ENCODE measurements at regions not wholly inside any gene's neighbourhood (a gene's known extent, or its start where the extent isn't known, plus 50 kb on each side); places are given as distances from the start of the nearest gene placed in this dataset.

GRCh38 chr6:20332441-20333006 is 69.2 kb upstream of the E2F3 start:
- Histone ChIP-seq H3K4me2 (ENCODE audit: unreplicated experiment) (no peak overlapping the region), H4K20me1 (ENCODE audit: insufficient read depth) (no peaks in the 10 kb centered on the region), H3K27ac (no peak overlapping the region), H3K27me3 (replicated peaks; ENCODE audit: insufficient read depth) (no peaks in the 10 kb centered on the region; the same call in 1 of the 2 replicates), H3F3A (ENCODE audit: insufficient read depth) (no peaks in the 10 kb centered on the region), H3K9ac (no peak overlapping the region), H3K36me3 (ENCODE audit: low read depth) (no peaks in the 10 kb centered on the region), H3K4me3 (no peak overlapping the region), H3K9me2 (ENCODE audit: insufficient read depth) (no peaks in the 10 kb centered on the region), H3K9me3 (ENCODE audit: low read depth) (no peaks in the 10 kb centered on the region), H3K79me2 (ENCODE audit: insufficient read depth) (no peaks in the 10 kb centered on the region), H2AFZ (no peak overlapping the region), H3K4me1 (ENCODE audit: insufficient read depth) (no peaks in the 10 kb centered on the region)
- WGBS, 2 experiments (ENCODE audit: low coverage in 1 of 2, low lambda C conversion rate in 2 of 2, missing lambda C conversion rate in 2 of 2) = 36 to 40% methylated on average over 1 of the region's 1 CpG
- no peak for TF ChIP-seq EZH2 (IDR thresholded peaks at IDR 0.05; ENCODE audit: insufficient read depth, poor library complexity, severe bottlenecking)
- TF ChIP-seq EZH2phosphoT487 (IDR thresholded peaks at IDR 0.05; ENCODE audit: insufficient read depth, low read depth) = no peak
- in situ Hi-C loops (cut with MboI) = no loop called here
- no peak for DNase-seq

GRCh38 chr6:20333721-20334269 is 67.9 kb upstream of the E2F3 start:
- no peaks in the 10 kb centered on the region for H3K9me2 ChIP-seq (ENCODE audit: insufficient read depth)
- no peaks in the 10 kb centered on the region for H4K20me1 ChIP-seq (ENCODE audit: insufficient read depth)
- in situ Hi-C loops (cut with MboI) = no loop called here
- TF ChIP-seq EZH2phosphoT487 (IDR thresholded peaks at IDR 0.05; ENCODE audit: insufficient read depth, low read depth) = no peak
- TF ChIP-seq EZH2 (IDR thresholded peaks at IDR 0.05; ENCODE audit: insufficient read depth, poor library complexity, severe bottlenecking) = no peak
- no peak for DNase-seq
- H3K4me3 ChIP-seq = no peak overlapping the region
- H3K9me3 ChIP-seq (ENCODE audit: low read depth) = no peaks in the 10 kb centered on the region
- H3K9ac ChIP-seq = no peak overlapping the region
- H2AFZ ChIP-seq = no peak overlapping the region
- no peaks in the 10 kb centered on the region for H3K79me2 ChIP-seq (ENCODE audit: insufficient read depth)
- no peaks in the 10 kb centered on the region for H3F3A ChIP-seq (ENCODE audit: insufficient read depth)
- no peaks in the 10 kb centered on the region for H3K36me3 ChIP-seq (ENCODE audit: low read depth)
- no peak overlapping the region for H3K27ac ChIP-seq
- no peaks in the 10 kb centered on the region; the same call in 1 of the 2 replicates for H3K27me3 ChIP-seq (replicated peaks; ENCODE audit: insufficient read depth)
- 62 to 64% methylated on average over 9 of the region's 9 CpGs for WGBS, 2 experiments (ENCODE audit: low coverage in 1 of 2, low lambda C conversion rate in 2 of 2, missing lambda C conversion rate in 2 of 2)
- H3K4me2 ChIP-seq (ENCODE audit: unreplicated experiment) = no peak overlapping the region
- H3K4me1 ChIP-seq (ENCODE audit: insufficient read depth) = no peaks in the 10 kb centered on the region

GRCh38 chr6:20334334-20334733 is 67.3 kb upstream of the E2F3 start:
- H3K9me2 ChIP-seq (ENCODE audit: insufficient read depth) = no peaks in the 10 kb centered on the region
- no peak for DNase-seq
- H3K4me1 ChIP-seq (ENCODE audit: insufficient read depth) = no peaks in the 10 kb centered on the region
- H3K4me2 ChIP-seq (ENCODE audit: unreplicated experiment) = no peak overlapping the region
- H3K9ac ChIP-seq = no peak overlapping the region
- H3K9me3 ChIP-seq (ENCODE audit: low read depth) = no peaks in the 10 kb centered on the region
- H3K36me3 ChIP-seq (ENCODE audit: low read depth) = no peaks in the 10 kb centered on the region
- TF ChIP-seq EZH2 (IDR thresholded peaks at IDR 0.05; ENCODE audit: insufficient read depth, poor library complexity, severe bottlenecking) = no peak
- TF ChIP-seq EZH2phosphoT487 (IDR thresholded peaks at IDR 0.05; ENCODE audit: insufficient read depth, low read depth) = no peak
- in situ Hi-C loops (cut with MboI) = no loop called here
- no peaks in the 10 kb centered on the region for H3F3A ChIP-seq (ENCODE audit: insufficient read depth)
- no peak overlapping the region for H3K27ac ChIP-seq
- H3K79me2 ChIP-seq (ENCODE audit: insufficient read depth) = no peaks in the 10 kb centered on the region
- H2AFZ ChIP-seq = no peak overlapping the region
- H3K27me3 ChIP-seq (replicated peaks; ENCODE audit: insufficient read depth) = no peaks in the 10 kb centered on the region; the same call in 1 of the 2 replicates
- no peaks in the 10 kb centered on the region for H4K20me1 ChIP-seq (ENCODE audit: insufficient read depth)
- H3K4me3 ChIP-seq = no peak overlapping the region
- 63 to 65% methylated on average over 8 of the region's 8 CpGs for WGBS, 2 experiments (ENCODE audit: low coverage in 1 of 2, low lambda C conversion rate in 2 of 2, missing lambda C conversion rate in 2 of 2)

GRCh38 chr6:20334962-20335361 is 66.7 kb upstream of the E2F3 start:
- WGBS, 2 experiments (ENCODE audit: low coverage in 1 of 2, low lambda C conversion rate in 2 of 2, missing lambda C conversion rate in 2 of 2) = 25 to 53% methylated on average over 1 of the region's 1 CpG
- TF ChIP-seq EZH2 (IDR thresholded peaks at IDR 0.05; ENCODE audit: insufficient read depth, poor library complexity, severe bottlenecking) (no peak), EZH2phosphoT487 (IDR thresholded peaks at IDR 0.05; ENCODE audit: insufficient read depth, low read depth) (no peak)

More at GRCh38 chr6:20334962-20335361, 66.7 kb upstream of the E2F3 start:
- H3K79me2 ChIP-seq (ENCODE audit: insufficient read depth) = no peaks in the 10 kb centered on the region
- no peaks in the 10 kb centered on the region for H3K36me3 ChIP-seq (ENCODE audit: low read depth)
- no peak for DNase-seq
- H3K4me3 ChIP-seq = no peak overlapping the region
- H3K9me2 ChIP-seq (ENCODE audit: insufficient read depth) = no peaks in the 10 kb centered on the region
- no peak overlapping the region for H2AFZ ChIP-seq
- no peak overlapping the region for H3K9ac ChIP-seq
- H3K27ac ChIP-seq = no peak overlapping the region
- no peaks in the 10 kb centered on the region; the same call in 1 of the 2 replicates for H3K27me3 ChIP-seq (replicated peaks; ENCODE audit: insufficient read depth)
- no peaks in the 10 kb centered on the region for H4K20me1 ChIP-seq (ENCODE audit: insufficient read depth)
- in situ Hi-C loops (cut with MboI) = no loop called here
- H3K9me3 ChIP-seq (ENCODE audit: low read depth) = no peaks in the 10 kb centered on the region
- H3F3A ChIP-seq (ENCODE audit: insufficient read depth) = no peaks in the 10 kb centered on the region
- H3K4me2 ChIP-seq (ENCODE audit: unreplicated experiment) = no peak overlapping the region
- no peaks in the 10 kb centered on the region for H3K4me1 ChIP-seq (ENCODE audit: insufficient read depth)
